Heart right ventricle (tissue), 16 donors: ENCODE measurements at regions not wholly inside any gene's neighbourhood (a gene's known extent, or its start where the extent isn't known, plus 50 kb on each side); places are given as distances from the start of the nearest gene placed in this dataset.

ENCODE experiments used
- ATAC-seq, 8 donors: fragments of 200-7000 bp; cut with Tn5 transposase; one replicate each; pipeline ENCODE4 v1.9.1; 2020; ENCODE audit warnings: mild to moderate bottlenecking in 8 of 8, moderate library complexity in 8 of 8, moderate number of reproducible peaks in 1 of 8
- DNase-seq, 2 donors: peaks; one replicate each; pipeline ENCODE4 v3.0.0-alpha.2; 2020
- H3K27ac ChIP-seq, 10 donors: fragments of 200-600 bp; sonication (generic) in 2 of 10; one replicate each; pipeline versions ENCODE4 v1.5.0 to v1.8.0; 2020 to 2022; ENCODE audit warnings: mild to moderate bottlenecking in 3 of 10
- H3K27me3 ChIP-seq, 7 donors: fragments of 200-600 bp; one replicate each; pipeline ENCODE4 v1.8.0; 2021 to 2022; ENCODE audit warnings: mild to moderate bottlenecking in 2 of 7
- H3K36me3 ChIP-seq, 9 donors: fragments of 200-600 bp; sonication (generic) in 1 of 9; one replicate each; pipeline versions ENCODE4 v1.5.0 to v1.8.0; 2020 to 2022; ENCODE audit warnings: mild to moderate bottlenecking in 2 of 9
- H3K4me1 ChIP-seq, 9 donors: fragments of 200-600 bp; sonication (generic) in 1 of 9; one replicate each; pipeline versions ENCODE4 v1.5.0 to v1.8.0; 2020 to 2022; ENCODE audit warnings: mild to moderate bottlenecking in 4 of 9
- H3K4me3 ChIP-seq, 10 donors: fragments of 200-600 bp; sonication (generic) in 2 of 10; one replicate each; pipeline versions ENCODE4 v1.5.0 to v1.8.0; 2020 to 2022; ENCODE audit warnings: mild to moderate bottlenecking in 7 of 10, moderate library complexity in 2 of 10
- H3K9me3 ChIP-seq, 11 donors: fragments of 200-600 bp in 10 of 11; sonication (generic) in 2 of 11; one replicate each; pipeline versions ENCODE4 v1.5.0 to v1.8.0; 2013 to 2022; ENCODE audit warnings: mild to moderate bottlenecking in 2 of 11, control low read depth in 1 of 11, moderate library complexity in 1 of 11
- WGBS, 2 donors: extraction: QIAGEN DNeasy Blood & Tissue Kit; methylation state at CpG; one replicate each; pipeline ENCODE4 v1.1.7; 2013; ENCODE audit warnings: inconsistent platforms in 1 of 2; 5-methylcytosine and 5-hydroxymethylcytosine counted together
- intact Hi-C, 10 donors: fragments of 100-400 bp; cut with DNase I; formaldehyde crosslinking; loops; one replicate each; pipeline versions ENCODE4 v1.11.1 to v1.14.2; 2022
- TF ChIP-seq, protein P1 (sequence below), 9 donors: fragments of 200-600 bp; sonication (generic) in 2 of 9; IDR thresholded peaks; one replicate each; pipeline versions ENCODE4 v1.5.0 to v1.8.0; 2021 to 2022; ENCODE audit warnings: antibody characterized with exemption in 9 of 9, mild to moderate bottlenecking in 5 of 9, moderate library complexity in 1 of 9
- donor health status: Arrhythmogenic right ventricular cardiomyopathy.
- donor health status: ischemic (EF 13 %, LVEDD 7.1; RV severe dilation, severe dysfunction).
- donor health status: healthy with polysubstance abuse.
- donor health status: DM: no; HTN: yes; CAD: no.
- donor health status: DM: no; HTN: no; CAD: no.
- donor health status: ischemic (EF 25% LVEDD 6.9; RV normal size, moderate dysfunction).
- donor health status: ischemic (EF 25% LVEDD 5.7; RV mildly dilated, moderate dysfunction).
- donor health status: healthy.
- donor health status: DM: yes; HTN: yes; CAD: no.
- donor health status: Ischemic cardiomyopathy.
- donor health status: ischemic (EF 35%, LVEDD 5.7; RV mildly dilated, moderate dysfunction).
- donor health status: nonischemic (EF 11% LVEDD 7.7; RV severe dilation, severe dysfunction).
- donor health status: DM: yes; HTN: yes; CAD: no.
- donor health status: PGD.
- donor health status: ischemic (EF 29% LVEDD 5.4; RV normal size, mild dysfunction).
- donor health status: nonischemic (EF 23%, LVEDD 6.1; RV moderate dilation, normal function).

DNA sequence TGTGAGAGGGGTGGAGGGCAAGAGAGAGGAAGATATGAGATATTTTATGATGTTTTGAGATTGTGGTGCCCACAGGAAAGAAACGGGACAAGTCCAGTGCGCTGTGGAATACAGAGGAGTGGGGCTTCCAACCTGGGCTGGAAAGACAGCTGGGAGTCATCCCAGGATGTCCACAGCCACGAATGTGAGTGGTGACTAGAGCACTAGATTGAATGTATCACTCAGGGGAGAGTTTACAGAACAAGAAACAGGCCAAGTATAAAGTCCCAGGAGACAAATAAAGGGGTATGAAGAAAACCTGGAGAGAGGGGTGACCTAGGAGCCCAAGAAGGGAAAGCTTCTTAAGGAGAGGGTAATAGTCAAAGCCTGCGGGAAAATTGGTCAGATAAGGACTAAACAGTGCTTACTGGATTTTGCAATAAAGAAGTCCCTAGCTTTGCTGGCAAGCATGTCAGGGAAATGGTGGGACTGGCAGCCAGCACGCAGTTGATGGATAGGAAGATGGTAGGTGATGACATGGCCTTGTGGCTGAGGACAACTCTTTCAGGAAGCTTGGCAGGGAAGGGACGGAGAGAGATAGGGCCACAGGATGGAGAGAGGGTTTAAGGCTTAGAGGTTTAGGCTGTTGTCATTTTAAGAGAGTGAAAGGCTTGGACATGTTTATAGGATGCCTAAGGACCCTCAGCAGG, 114.5 kb downstream of the AXIN2 start:
- peaks cover 0 to 5% (median 0%) of the 10 kb centered on the region in 9 donors for H3K4me1 ChIP-seq
- WGBS, 2 donors: 43 to 51% methylated on average over 6 of the region's 6 CpGs
- DNase-seq (no peak), ATAC-seq (peak in 2 of 8 donors; percentile 38 to 64)
- H3K9me3 ChIP-seq: peaks cover 0 to 6% (median 0%) of the 10 kb centered on the region in 11 donors
- intact Hi-C loops: loop anchor here in 1 of 10 donors (5.0 kb wide), 1 partner anchor 40 kb away; no protein-coding TSS in a partner anchor
- H3K4me3 ChIP-seq: no peak overlapping the region
- H3K27me3 ChIP-seq: peaks cover 0 to 15% (median 0%) of the 10 kb centered on the region in 7 donors
- TF ChIP-seq, protein P1, sequence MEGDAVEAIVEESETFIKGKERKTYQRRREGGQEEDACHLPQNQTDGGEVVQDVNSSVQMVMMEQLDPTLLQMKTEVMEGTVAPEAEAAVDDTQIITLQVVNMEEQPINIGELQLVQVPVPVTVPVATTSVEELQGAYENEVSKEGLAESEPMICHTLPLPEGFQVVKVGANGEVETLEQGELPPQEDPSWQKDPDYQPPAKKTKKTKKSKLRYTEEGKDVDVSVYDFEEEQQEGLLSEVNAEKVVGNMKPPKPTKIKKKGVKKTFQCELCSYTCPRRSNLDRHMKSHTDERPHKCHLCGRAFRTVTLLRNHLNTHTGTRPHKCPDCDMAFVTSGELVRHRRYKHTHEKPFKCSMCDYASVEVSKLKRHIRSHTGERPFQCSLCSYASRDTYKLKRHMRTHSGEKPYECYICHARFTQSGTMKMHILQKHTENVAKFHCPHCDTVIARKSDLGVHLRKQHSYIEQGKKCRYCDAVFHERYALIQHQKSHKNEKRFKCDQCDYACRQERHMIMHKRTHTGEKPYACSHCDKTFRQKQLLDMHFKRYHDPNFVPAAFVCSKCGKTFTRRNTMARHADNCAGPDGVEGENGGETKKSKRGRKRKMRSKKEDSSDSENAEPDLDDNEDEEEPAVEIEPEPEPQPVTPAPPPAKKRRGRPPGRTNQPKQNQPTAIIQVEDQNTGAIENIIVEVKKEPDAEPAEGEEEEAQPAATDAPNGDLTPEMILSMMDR (IDR thresholded peaks at IDR 0.05): no peak
- no peaks in the 10 kb centered on the region for H3K36me3 ChIP-seq
- no peak overlapping the region for H3K27ac ChIP-seq

DNA sequence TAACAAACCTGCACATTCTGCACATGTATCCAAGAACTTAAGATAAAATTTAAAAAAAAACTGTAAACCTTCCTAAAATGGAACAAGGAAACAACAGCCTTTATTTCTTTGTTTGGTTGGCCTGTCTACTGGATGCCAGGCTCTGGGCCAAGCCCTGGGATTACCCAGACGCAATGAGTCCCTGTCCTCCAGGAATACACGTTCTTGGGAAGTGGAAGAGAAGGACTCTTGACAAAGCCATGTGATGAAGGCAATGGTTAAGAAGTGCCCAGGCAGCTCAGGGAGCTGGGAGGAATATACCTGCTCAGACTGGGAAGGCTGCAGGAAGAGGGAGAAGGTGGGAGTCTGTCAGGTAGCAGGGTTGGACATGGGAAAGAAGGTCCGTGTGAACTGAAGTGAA, 115.4 kb downstream of the AXIN2 start:
- intact Hi-C loops: loop anchor here in 1 of 10 donors (5.0 kb wide), 1 partner anchor 39 kb away; no protein-coding TSS in a partner anchor
- no peak for ATAC-seq

DNA sequence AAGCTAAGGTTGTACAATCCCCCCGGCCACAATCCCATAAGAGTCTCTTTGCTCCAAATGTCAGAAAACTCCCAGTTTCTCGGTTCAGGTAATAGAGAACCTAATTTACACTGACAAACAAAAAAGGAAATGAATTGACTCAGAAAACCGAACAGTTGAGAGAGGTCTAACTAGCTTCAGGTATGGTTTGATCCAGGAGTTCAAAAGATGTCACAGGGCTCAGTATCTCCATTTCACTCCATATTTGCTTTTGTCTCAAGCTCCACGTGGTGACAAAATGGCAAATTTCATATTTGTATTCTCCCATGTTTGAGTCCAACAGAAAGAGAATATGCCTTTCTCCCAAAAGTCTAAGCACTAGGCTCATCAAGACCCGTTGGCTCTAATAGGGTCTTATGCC, 117.4 kb downstream of the AXIN2 start:
- WGBS, 2 donors: 78 to 87% methylated on average over 5 of the region's 5 CpGs
- DNase-seq (no peak), ATAC-seq (no peak)
- H3K4me1 ChIP-seq: peaks cover 0 to 5% (median 0%) of the 10 kb centered on the region in 9 donors
- H3K4me3 ChIP-seq: no peak overlapping the region
- intact Hi-C loops: no loop called here
- H3K9me3 ChIP-seq: no peaks in the 10 kb centered on the region
- no peaks in the 10 kb centered on the region for H3K36me3 ChIP-seq
- TF ChIP-seq, protein P1 (IDR thresholded peaks at IDR 0.05): no peak
- H3K27ac ChIP-seq: no peak overlapping the region
- H3K27me3 ChIP-seq: peaks cover 0 to 15% (median 0%) of the 10 kb centered on the region in 7 donors

More for the DNA sequence above, 115.4 kb downstream of the AXIN2 start:
- Histone ChIP-seq H3K27me3 (peaks cover 0 to 15% (median 0%) of the 10 kb centered on the region in 7 donors), H3K9me3 (peaks cover 0 to 6% (median 0%) of the 10 kb centered on the region in 11 donors), H3K4me1 (peaks cover 0 to 5% (median 0%) of the 10 kb centered on the region in 9 donors), H3K4me3 (no peak overlapping the region), H3K36me3 (no peaks in the 10 kb centered on the region), H3K27ac (no peak overlapping the region)
- 58 to 60% methylated on average over 3 of the region's 3 CpGs for WGBS, 2 donors
- TF ChIP-seq, protein P1 (IDR thresholded peaks at IDR 0.05): no peak
- DNase-seq: no peak

DNA sequence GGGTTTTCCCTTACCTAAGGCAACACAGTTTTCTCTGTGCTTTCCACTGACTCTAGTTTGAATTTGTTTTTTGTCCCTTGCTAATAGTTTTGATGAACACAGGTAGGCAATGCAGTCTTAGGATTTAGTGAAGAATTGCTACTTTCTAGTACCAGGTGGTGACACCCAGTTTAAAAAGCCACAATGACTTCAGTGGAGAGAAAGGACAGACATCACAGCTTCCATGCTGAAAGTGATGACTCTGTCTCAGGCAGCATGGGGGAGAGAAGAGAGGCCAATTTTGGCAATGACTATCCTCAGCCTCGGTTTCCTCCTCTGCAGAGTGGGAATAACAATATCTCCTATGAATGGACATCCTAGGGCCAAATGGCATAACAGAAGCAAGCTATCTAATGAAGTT, 118.8 kb downstream of the AXIN2 start:
- H3K4me3 ChIP-seq: no peak overlapping the region
- intact Hi-C loops: no loop called here
- peaks cover 0 to 5% (median 0%) of the 10 kb centered on the region in 9 donors for H3K4me1 ChIP-seq
- no peaks in the 10 kb centered on the region for H3K9me3 ChIP-seq
- DNase-seq (no peak), ATAC-seq (no peak)
- TF ChIP-seq, protein P1 (IDR thresholded peaks at IDR 0.05): no peak
- WGBS, 2 donors: 83 to 88% methylated on average over 1 of the region's 1 CpG
- H3K27ac ChIP-seq: no peak overlapping the region
- H3K36me3 ChIP-seq: no peaks in the 10 kb centered on the region
- H3K27me3 ChIP-seq: peaks cover 0 to 21% (median 5%) of the 10 kb centered on the region in 7 donors
